ENCODE measurements at regions not wholly inside any gene's neighbourhood (a gene's known extent, or its start where the extent isn't known, plus 50 kb on each side); places are given as distances from the start of the nearest gene placed in this dataset.

GRCh38 chr2:19793132-19793750 is 108.5 kb downstream of the TTC32 start:
- no peak overlapping the region for H3K4me3 ChIP-seq (ENCODE audit: low read depth, low read length)
- no peaks in the 10 kb centered on the region for H3K9me3 ChIP-seq (ENCODE audit: control insufficient read depth, insufficient read depth, low read depth, low read length)
- no peaks in the 10 kb centered on the region for H3K36me3 ChIP-seq (ENCODE audit: control insufficient read depth in 2 of 2, insufficient read depth in 1 of 2, low read length in 2 of 2)
- CTCF ChIA-PET: interaction anchor here (0.6 kb wide), 1 partner anchor 310 kb away, joined by 3 read pairs; no protein-coding TSS in a partner anchor
- POLR2A ChIA-PET: no interaction called here
- no peak overlapping the region for H3K27ac ChIP-seq (ENCODE audit: extremely low read depth, low read depth, low read length)
- TF ChIP-seq ZNF362 (tag by site-specific recombination; IDR thresholded peaks at IDR 0.05) (no peak), ZNF266 (tag by site-specific recombination; IDR thresholded peaks at IDR 0.05; ENCODE audit: low read depth) (no peak), SALL2 (tag by site-specific recombination; IDR thresholded peaks at IDR 0.05; ENCODE audit: borderline replicate concordance) (no peak), ZNF530 (tag by site-specific recombination; IDR thresholded peaks at IDR 0.05; ENCODE audit: low read depth) (no peak), ZNF221 (tag by site-specific recombination; IDR thresholded peaks at IDR 0.05; ENCODE audit: borderline replicate concordance) (no peak), SP2 (tag by site-specific recombination; IDR thresholded peaks at IDR 0.05) (no peak), ZNF26 (tag by site-specific recombination; IDR thresholded peaks at IDR 0.05) (no peak), ZFP41 (tag by site-specific recombination; IDR thresholded peaks at IDR 0.05; ENCODE audit: borderline replicate concordance) (no peak), HOXC10 (CRISPR knock-in tag; IDR thresholded peaks at IDR 0.05) (no peak), PRDM4 (tag by site-specific recombination; IDR thresholded peaks at IDR 0.05) (no peak), ZNF692 (tag by site-specific recombination; IDR thresholded peaks at IDR 0.05) (no peak), KLF1 (tag by site-specific recombination; IDR thresholded peaks at IDR 0.05) (no peak), ZNF146 (tag by site-specific recombination; IDR thresholded peaks at IDR 0.05) (no peak), GLIS2 (tag by site-specific recombination; IDR thresholded peaks at IDR 0.05) (no peak), ZNF280C (tag by site-specific recombination; IDR thresholded peaks at IDR 0.05) (no peak), HOXA7 (CRISPR knock-in tag; IDR thresholded peaks at IDR 0.05; ENCODE audit: borderline replicate concordance) (no peak), ZNF664 (tag by site-specific recombination; IDR thresholded peaks at IDR 0.05) (no peak), ZIC2 (tag by site-specific recombination; IDR thresholded peaks at IDR 0.05) (no peak), ZNF488 (tag by site-specific recombination; IDR thresholded peaks at IDR 0.05) (no peak), KLF8 (tag by site-specific recombination; IDR thresholded peaks at IDR 0.05) (no peak)
- no peaks in the 10 kb centered on the region for H3K4me1 ChIP-seq (ENCODE audit: control insufficient read depth, insufficient read depth, low read length)
